ENCODE measurements at regions not wholly inside any gene's neighbourhood (a gene's known extent, or its start where the extent isn't known, plus 50 kb on each side); places are given as distances from the start of the nearest gene placed in this dataset.

- DNase-seq (ENCODE audit: low read depth in 2 of 2) = no peak
Measured at GRCh38 chr7:121525155-121525819, 129.2 kb upstream of the FAM3C start.

- no peak for DNase-seq (ENCODE audit: low read depth in 2 of 2)
Measured at GRCh38 chr7:121521711-121522400, 125.7 kb upstream of the FAM3C start.

GRCh38 chr7:121520911-121521310, 124.8 kb upstream of the FAM3C start:
- DNase-seq (ENCODE audit: low read depth in 2 of 2) = no peak

- no peak for DNase-seq (ENCODE audit: low read depth in 2 of 2)
Measured at GRCh38 chr7:121519548-121520521, 123.7 kb upstream of the FAM3C start.

GRCh38 chr7:121517591-121517990, 121.5 kb upstream of the FAM3C start:
- no peak for DNase-seq (ENCODE audit: low read depth in 2 of 2)

- DNase-seq (ENCODE audit: low read depth in 2 of 2) = no peak
Measured at GRCh38 chr7:121516821-121517220, 120.7 kb upstream of the FAM3C start.

GRCh38 chr7:121515630-121516401, 119.7 kb upstream of the FAM3C start:
- no peak for DNase-seq (ENCODE audit: low read depth in 2 of 2)

- DNase-seq (ENCODE audit: low read depth in 2 of 2) = no peak
Measured at GRCh38 chr7:121515229-121515628, 119.1 kb upstream of the FAM3C start.

GRCh38 chr7:121513105-121513504, 117.0 kb upstream of the FAM3C start:
- no peak for DNase-seq (ENCODE audit: low read depth in 2 of 2)

GRCh38 chr7:121510858-121511482, 114.9 kb upstream of the FAM3C start:
- no peak for DNase-seq (ENCODE audit: low read depth in 2 of 2)

- no peak for DNase-seq (ENCODE audit: low read depth in 2 of 2)
Measured at GRCh38 chr7:121510302-121510701, 114.2 kb upstream of the FAM3C start.

- no peak for DNase-seq (ENCODE audit: low read depth in 2 of 2)
Measured at GRCh38 chr7:121505540-121506182, 109.6 kb upstream of the FAM3C start.

- no peak for DNase-seq (ENCODE audit: low read depth in 2 of 2)
Measured at GRCh38 chr7:121505021-121505420, 108.9 kb upstream of the FAM3C start.

- no peak for DNase-seq (ENCODE audit: low read depth in 2 of 2)
Measured at GRCh38 chr7:121504482-121504881, 108.4 kb upstream of the FAM3C start.

- DNase-seq (ENCODE audit: low read depth in 2 of 2) = no peak
Measured at GRCh38 chr7:121503730-121504129, 107.6 kb upstream of the FAM3C start.

- DNase-seq (ENCODE audit: low read depth in 2 of 2) = no peak
Measured at GRCh38 chr7:121503039-121503438, 106.9 kb upstream of the FAM3C start.

GRCh38 chr7:121501566-121501965, 105.5 kb upstream of the FAM3C start:
- no peak for DNase-seq (ENCODE audit: low read depth in 2 of 2)

- no peak for DNase-seq (ENCODE audit: low read depth in 2 of 2)
Measured at GRCh38 chr7:121500360-121501058, 104.4 kb upstream of the FAM3C start.

- DNase-seq (ENCODE audit: low read depth in 2 of 2) = no peak
Measured at GRCh38 chr7:121499624-121500023, 103.5 kb upstream of the FAM3C start.

- no peak for DNase-seq (ENCODE audit: low read depth in 2 of 2)
Measured at GRCh38 chr7:121498816-121499215, 102.7 kb upstream of the FAM3C start.

Measured in stimulated activated CD4-positive, alpha-beta T cell treated with anti-CD3 and anti-CD28 coated beads, Interleukin-1b, Interleukin-23, amount 100 ng/mL, for 1 hour (primary cell).